HEK293 (cell line): ENCODE measurements at regions not wholly inside any gene's neighbourhood (a gene's known extent, or its start where the extent isn't known, plus 50 kb on each side); places are given as distances from the start of the nearest gene placed in this dataset.

Experiments used
- CTCF ChIA-PET: fragments of 350-600 bp; formaldehyde crosslinking; extraction: SDS; loops from one replicate; lab custom pipeline; 2021; ENCODE audit warnings: antibody characterized with exemption; lab: Yijun Ruan, JAX
- POLR2A ChIA-PET: fragments of 300-600 bp; formaldehyde crosslinking; extraction: SDS; loops from one replicate; lab custom pipeline; 2020; ENCODE audit warnings: antibody characterized with exemption, inconsistent platforms; lab: Yijun Ruan, JAX
- H3K27ac ChIP-seq: fragments of 200-500 bp; sonication (Bioruptor generic); 2 replicates; pipeline ENCODE4 v1.5.1; 2014; ENCODE audit warnings: low read depth, low read length, control low read depth, inconsistent platforms; ENCODE audit errors: extremely low read depth
- H3K36me3 ChIP-seq, 2 experiments: fragments of 200-500 bp in 1 of 2; sonication (Bioruptor generic) in 1 of 2; 1 replicate in 1 of 2; 2 replicates in 1 of 2; pipeline ENCODE4 v1.5.1; 2014 to 2017; ENCODE audit warnings: inconsistent platforms in 2 of 2, low read length in 2 of 2; ENCODE audit not compliant: control insufficient read depth in 2 of 2, insufficient read depth in 1 of 2
- H3K4me1 ChIP-seq: fragments of 200-500 bp; sonication (Bioruptor generic); 2 replicates; pipeline ENCODE4 v1.5.1; 2014; ENCODE audit warnings: mild to moderate bottlenecking, low read length, inconsistent platforms; ENCODE audit not compliant: control insufficient read depth, insufficient read depth
- H3K4me3 ChIP-seq: 2 replicates; pipeline ENCODE4 v1.5.1; 2011; ENCODE audit warnings: low read depth, mild to moderate bottlenecking, control low read depth, low read length, moderate library complexity
- H3K9me3 ChIP-seq: fragments of 200-500 bp; sonication (Bioruptor generic); 2 replicates; pipeline ENCODE4 v1.5.1; 2014; ENCODE audit warnings: low read depth, low read length, inconsistent platforms; ENCODE audit not compliant: control insufficient read depth, insufficient read depth
- AEBP2 ChIP-seq: fragments of 450-650 bp; formaldehyde crosslinking; IDR thresholded peaks from 2 replicates; pipeline ENCODE4 v1.5.1; 2016; ENCODE audit warnings: missing biosample characterization, missing genetic modification characterization, borderline replicate concordance
- ATF2 ChIP-seq: fragments of 450-650 bp; formaldehyde crosslinking; IDR thresholded peaks from 2 replicates; pipeline ENCODE4 v1.5.1; 2016; ENCODE audit warnings: missing biosample characterization, missing genetic modification characterization, low read depth
- CTCF ChIP-seq: fragments of 450-650 bp; formaldehyde crosslinking; IDR thresholded peaks from 2 replicates; pipeline ENCODE4 v1.5.1; 2016; ENCODE audit warnings: missing biosample characterization, missing genetic modification characterization
- KLF9 ChIP-seq: fragments of 450-650 bp; formaldehyde crosslinking; IDR thresholded peaks from 2 replicates; pipeline ENCODE4 v1.5.1; 2016; ENCODE audit warnings: missing biosample characterization, missing genetic modification characterization, low read depth
- REPIN1 ChIP-seq: fragments of 450-650 bp; formaldehyde crosslinking; IDR thresholded peaks from 2 replicates; pipeline ENCODE4 v1.5.1; 2017; ENCODE audit warnings: missing biosample characterization, missing genetic modification characterization, low read depth
- ZNF112 ChIP-seq: fragments of 450-650 bp; formaldehyde crosslinking; IDR thresholded peaks from 2 replicates; pipeline ENCODE4 v1.5.0; 2017; ENCODE audit warnings: missing biosample characterization, missing genetic modification characterization
- ZNF23 ChIP-seq: fragments of 450-650 bp; formaldehyde crosslinking; IDR thresholded peaks from 2 replicates; pipeline ENCODE4 v1.5.1; 2016; ENCODE audit warnings: missing biosample characterization, missing genetic modification characterization, borderline replicate concordance
- ZNF239 ChIP-seq: fragments of 450-650 bp; formaldehyde crosslinking; IDR thresholded peaks from 2 replicates; pipeline ENCODE4 v1.5.1; 2016; ENCODE audit warnings: missing biosample characterization, missing genetic modification characterization
- ZNF280D ChIP-seq: fragments of 450-650 bp; formaldehyde crosslinking; IDR thresholded peaks from 2 replicates; pipeline ENCODE4 v1.5.1; 2016; ENCODE audit warnings: missing biosample characterization, missing genetic modification characterization
- ZNF324 ChIP-seq: fragments of 450-650 bp; formaldehyde crosslinking; IDR thresholded peaks from 2 replicates; pipeline ENCODE4 v1.5.1; 2016; ENCODE audit warnings: missing biosample characterization, missing genetic modification characterization
- ZNF398 ChIP-seq: fragments of 450-650 bp; formaldehyde crosslinking; IDR thresholded peaks from 2 replicates; pipeline ENCODE4 v1.5.1; 2017; ENCODE audit warnings: missing biosample characterization, missing genetic modification characterization
- ZNF416 ChIP-seq: fragments of 450-650 bp; formaldehyde crosslinking; IDR thresholded peaks from 2 replicates; pipeline ENCODE4 v1.5.1; 2016; ENCODE audit warnings: missing biosample characterization, missing genetic modification characterization
- ZNF510 ChIP-seq: fragments of 450-650 bp; formaldehyde crosslinking; IDR thresholded peaks from 2 replicates; pipeline ENCODE4 v1.5.1; 2018; ENCODE audit warnings: mild to moderate bottlenecking, missing genetic modification characterization, missing biosample characterization; ENCODE audit not compliant: insufficient replicate concordance
- ZNF530 ChIP-seq: fragments of 450-650 bp; formaldehyde crosslinking; IDR thresholded peaks from 2 replicates; pipeline ENCODE4 v1.5.1; 2016; ENCODE audit warnings: low read depth, missing biosample characterization, missing genetic modification characterization
- ZNF544 ChIP-seq: fragments of 450-650 bp; formaldehyde crosslinking; IDR thresholded peaks from 2 replicates; pipeline ENCODE4 v1.5.0; 2017; ENCODE audit warnings: missing biosample characterization, missing genetic modification characterization
- ZNF629 ChIP-seq: fragments of 450-650 bp; formaldehyde crosslinking; IDR thresholded peaks from 2 replicates; pipeline ENCODE4 v1.5.1; 2017; ENCODE audit warnings: missing biosample characterization, missing genetic modification characterization
- ZNF654 ChIP-seq: fragments of 450-650 bp; formaldehyde crosslinking; IDR thresholded peaks from 2 replicates; pipeline ENCODE4 v1.5.1; 2016; ENCODE audit warnings: low read depth, missing biosample characterization, missing genetic modification characterization
- ZNF660 ChIP-seq: fragments of 450-650 bp; IDR thresholded peaks from 2 replicates; pipeline ENCODE4 v1.5.1; 2018; ENCODE audit warnings: missing biosample characterization, mild to moderate bottlenecking, missing genetic modification characterization

GRCh38 chr15:94119923-94120775 is 111.2 kb upstream of the MCTP2 start:
- Histone ChIP-seq H3K4me3 (no peak overlapping the region), H3K4me1 (peaks cover 9% of the 10 kb centered on the region), H3K27ac (no peak overlapping the region), H3K36me3 (no peaks in the 10 kb centered on the region), H3K9me3 (no peaks in the 10 kb centered on the region; the same call in 1 of the 2 replicates)
- CTCF ChIA-PET, result interaction anchor here (0.5 to 2.1 kb wide), 160 partner anchors 8 to 1452 kb away, joined by 3 to 147 read pairs (median 4); partner anchors contain the start of gene RGMA
- TF ChIP-seq REPIN1 (tag by site-specific recombination) (no peak), ATF2 (tag by site-specific recombination) (0 out of 2 replicates have a peak, but pooled peaks have one; percentile 57), ZNF416 (tag by site-specific recombination) (no peak), ZNF239 (tag by site-specific recombination) (no peak), KLF9 (tag by site-specific recombination) (no peak), AEBP2 (no peak), ZNF398 (tag by site-specific recombination) (no peak), ZNF530 (tag by site-specific recombination) (no peak), ZNF654 (tag by site-specific recombination) (peak; percentile 99), ZNF660 (tag by site-specific recombination) (peak; percentile 46; the same call in 1 of the 2 replicates), ZNF544 (no peak), ZNF510 (tag by site-specific recombination) (no peak), ZNF112 (no peak), ZNF324 (no peak), ZNF23 (tag by site-specific recombination) (no peak), ZNF629 (tag by site-specific recombination) (no peak), ZNF280D (tag by site-specific recombination) (no peak), CTCF (tag by site-specific recombination) (peak; percentile 91)
- POLR2A ChIA-PET, result interaction anchor here (0.5 to 1.0 kb wide), 2 partner anchors 508 to 1090 kb away, joined by 4 read pairs; no protein-coding TSS in a partner anchor
